A549 (cell line): ENCODE measurements at regions not wholly inside any gene's neighbourhood (a gene's known extent, or its start where the extent isn't known, plus 50 kb on each side); places are given as distances from the start of the nearest gene placed in this dataset.

Source experiments
- CEBPB ChIP-seq, 2 experiments: fragments of >200 bp in 1 of 2; sonication (Bioruptor Twin) in 1 of 2; formaldehyde crosslinking in 1 of 2; IDR thresholded peaks; 2 replicates each; pipeline ENCODE4 v1.6.1; 2012 to 2016
- CHD2 ChIP-seq: fragments of 150-350 bp; IDR thresholded peaks from 2 replicates; pipeline ENCODE4 v1.6.1; 2014; ENCODE audit warnings: low read length; ENCODE audit not compliant: partially characterized antibody
- HDAC2 ChIP-seq: fragments of 200-600 bp; sonication (generic); IDR thresholded peaks from 2 replicates; pipeline ENCODE4 v1.6.1; 2016
- MYC ChIP-seq: IDR thresholded peaks from 2 replicates; pipeline ENCODE4 v1.6.1; 2012; ENCODE audit warnings: mild to moderate bottlenecking, inconsistent platforms, low read length, improper control_type of control experiment, borderline replicate concordance
- NFE2L2 ChIP-seq: fragments of 150-350 bp; conservative IDR thresholded peaks from 2 replicates; pipeline ENCODE4 v1.6.1; 2014; ENCODE audit warnings: low read length
- POLR2A ChIP-seq: IDR thresholded peaks from 2 replicates; pipeline ENCODE4 v1.6.1; 2012; ENCODE audit warnings: mild to moderate bottlenecking, low read length
- POLR2AphosphoS2 ChIP-seq: conservative IDR thresholded peaks from 2 replicates; pipeline ENCODE4 v1.6.1; 2012; ENCODE audit warnings: low read length, improper control_type of control experiment, inconsistent platforms
- RNF2 ChIP-seq: fragments of 200-600 bp; sonication (generic); IDR thresholded peaks from 2 replicates; pipeline ENCODE4 v1.6.1; 2016; ENCODE audit warnings: low read depth, mild to moderate bottlenecking, antibody characterized with exemption, moderate library complexity, borderline replicate concordance
- ZFP36 ChIP-seq: fragments of 450-650 bp; IDR thresholded peaks from 2 replicates; pipeline ENCODE4 v1.6.1; 2014; ENCODE audit warnings: borderline replicate concordance; ENCODE audit not compliant: partially characterized antibody
- TF ChIP-seq, protein P1 (sequence below): fragments of >200 bp; sonication (Bioruptor Twin); formaldehyde crosslinking; IDR thresholded peaks from 3 replicates; pipeline ENCODE4 v1.6.1; 2016
- TF ChIP-seq, protein P2 (sequence below): IDR thresholded peaks from 2 replicates; pipeline ENCODE4 v1.6.1; 2012
- TF ChIP-seq, protein P3 (sequence below): fragments of 450-650 bp; IDR thresholded peaks from 2 replicates; pipeline ENCODE4 v1.6.1; 2014; ENCODE audit warnings: antibody characterized with exemption
- TF ChIP-seq, protein P4 (sequence below): fragments of >200 bp; sonication (Bioruptor Twin); formaldehyde crosslinking; IDR thresholded peaks from 3 replicates; pipeline ENCODE4 v1.5.1; 2016
- TF ChIP-seq, protein P5 (sequence below): fragments of 200-600 bp; sonication (generic); IDR thresholded peaks from 2 replicates; pipeline ENCODE4 v1.6.1; 2016; ENCODE audit warnings: antibody characterized with exemption, mild to moderate bottlenecking, moderate library complexity

DNA sequence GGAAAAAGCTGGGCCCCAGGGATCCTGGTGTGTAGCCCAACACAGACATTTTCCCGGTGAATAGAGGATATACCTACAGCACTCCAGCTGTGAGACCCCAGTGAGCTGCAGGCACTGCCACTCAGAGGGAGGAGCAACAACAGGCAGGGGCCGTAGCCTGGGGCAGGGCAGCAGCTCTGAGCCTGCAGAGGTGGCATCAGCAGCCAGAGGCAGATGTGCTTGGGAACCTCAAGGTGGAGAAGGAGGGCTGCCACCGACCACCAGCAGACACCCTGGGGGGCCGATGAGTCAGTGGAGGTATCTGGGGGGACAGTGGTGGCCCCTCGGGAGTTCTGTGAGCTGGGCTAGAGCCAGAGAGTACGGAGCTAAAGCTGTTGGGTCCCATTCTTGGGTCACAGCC is 110.2 kb upstream of the GDF10 start:
- TF ChIP-seq RNF2 (no peak), POLR2A (no peak), CHD2 (no peak), POLR2AphosphoS2 (no peak), ZFP36 (no peak), HDAC2 (no peak), MYC (no peak), CEBPB (IDR thresholded peaks at IDR 0.05) (no peak), NFE2L2 (no peak)
- TF ChIP-seq, protein P1, sequence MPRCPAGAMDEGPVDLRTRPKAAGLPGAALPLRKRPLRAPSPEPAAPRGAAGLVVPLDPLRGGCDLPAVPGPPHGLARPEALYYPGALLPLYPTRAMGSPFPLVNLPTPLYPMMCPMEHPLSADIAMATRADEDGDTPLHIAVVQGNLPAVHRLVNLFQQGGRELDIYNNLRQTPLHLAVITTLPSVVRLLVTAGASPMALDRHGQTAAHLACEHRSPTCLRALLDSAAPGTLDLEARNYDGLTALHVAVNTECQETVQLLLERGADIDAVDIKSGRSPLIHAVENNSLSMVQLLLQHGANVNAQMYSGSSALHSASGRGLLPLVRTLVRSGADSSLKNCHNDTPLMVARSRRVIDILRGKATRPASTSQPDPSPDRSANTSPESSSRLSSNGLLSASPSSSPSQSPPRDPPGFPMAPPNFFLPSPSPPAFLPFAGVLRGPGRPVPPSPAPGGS, result no peak
- TF ChIP-seq, protein P2, sequence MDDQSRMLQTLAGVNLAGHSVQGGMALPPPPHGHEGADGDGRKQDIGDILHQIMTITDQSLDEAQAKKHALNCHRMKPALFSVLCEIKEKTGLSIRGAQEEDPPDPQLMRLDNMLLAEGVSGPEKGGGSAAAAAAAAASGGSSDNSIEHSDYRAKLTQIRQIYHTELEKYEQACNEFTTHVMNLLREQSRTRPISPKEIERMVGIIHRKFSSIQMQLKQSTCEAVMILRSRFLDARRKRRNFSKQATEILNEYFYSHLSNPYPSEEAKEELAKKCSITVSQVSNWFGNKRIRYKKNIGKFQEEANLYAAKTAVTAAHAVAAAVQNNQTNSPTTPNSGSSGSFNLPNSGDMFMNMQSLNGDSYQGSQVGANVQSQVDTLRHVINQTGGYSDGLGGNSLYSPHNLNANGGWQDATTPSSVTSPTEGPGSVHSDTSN, result no peak
- TF ChIP-seq, protein P3, sequence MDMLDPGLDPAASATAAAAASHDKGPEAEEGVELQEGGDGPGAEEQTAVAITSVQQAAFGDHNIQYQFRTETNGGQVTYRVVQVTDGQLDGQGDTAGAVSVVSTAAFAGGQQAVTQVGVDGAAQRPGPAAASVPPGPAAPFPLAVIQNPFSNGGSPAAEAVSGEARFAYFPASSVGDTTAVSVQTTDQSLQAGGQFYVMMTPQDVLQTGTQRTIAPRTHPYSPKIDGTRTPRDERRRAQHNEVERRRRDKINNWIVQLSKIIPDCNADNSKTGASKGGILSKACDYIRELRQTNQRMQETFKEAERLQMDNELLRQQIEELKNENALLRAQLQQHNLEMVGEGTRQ, result no peak
- TF ChIP-seq, protein P4, sequence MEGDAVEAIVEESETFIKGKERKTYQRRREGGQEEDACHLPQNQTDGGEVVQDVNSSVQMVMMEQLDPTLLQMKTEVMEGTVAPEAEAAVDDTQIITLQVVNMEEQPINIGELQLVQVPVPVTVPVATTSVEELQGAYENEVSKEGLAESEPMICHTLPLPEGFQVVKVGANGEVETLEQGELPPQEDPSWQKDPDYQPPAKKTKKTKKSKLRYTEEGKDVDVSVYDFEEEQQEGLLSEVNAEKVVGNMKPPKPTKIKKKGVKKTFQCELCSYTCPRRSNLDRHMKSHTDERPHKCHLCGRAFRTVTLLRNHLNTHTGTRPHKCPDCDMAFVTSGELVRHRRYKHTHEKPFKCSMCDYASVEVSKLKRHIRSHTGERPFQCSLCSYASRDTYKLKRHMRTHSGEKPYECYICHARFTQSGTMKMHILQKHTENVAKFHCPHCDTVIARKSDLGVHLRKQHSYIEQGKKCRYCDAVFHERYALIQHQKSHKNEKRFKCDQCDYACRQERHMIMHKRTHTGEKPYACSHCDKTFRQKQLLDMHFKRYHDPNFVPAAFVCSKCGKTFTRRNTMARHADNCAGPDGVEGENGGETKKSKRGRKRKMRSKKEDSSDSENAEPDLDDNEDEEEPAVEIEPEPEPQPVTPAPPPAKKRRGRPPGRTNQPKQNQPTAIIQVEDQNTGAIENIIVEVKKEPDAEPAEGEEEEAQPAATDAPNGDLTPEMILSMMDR, result no peak
- TF ChIP-seq, protein P5, sequence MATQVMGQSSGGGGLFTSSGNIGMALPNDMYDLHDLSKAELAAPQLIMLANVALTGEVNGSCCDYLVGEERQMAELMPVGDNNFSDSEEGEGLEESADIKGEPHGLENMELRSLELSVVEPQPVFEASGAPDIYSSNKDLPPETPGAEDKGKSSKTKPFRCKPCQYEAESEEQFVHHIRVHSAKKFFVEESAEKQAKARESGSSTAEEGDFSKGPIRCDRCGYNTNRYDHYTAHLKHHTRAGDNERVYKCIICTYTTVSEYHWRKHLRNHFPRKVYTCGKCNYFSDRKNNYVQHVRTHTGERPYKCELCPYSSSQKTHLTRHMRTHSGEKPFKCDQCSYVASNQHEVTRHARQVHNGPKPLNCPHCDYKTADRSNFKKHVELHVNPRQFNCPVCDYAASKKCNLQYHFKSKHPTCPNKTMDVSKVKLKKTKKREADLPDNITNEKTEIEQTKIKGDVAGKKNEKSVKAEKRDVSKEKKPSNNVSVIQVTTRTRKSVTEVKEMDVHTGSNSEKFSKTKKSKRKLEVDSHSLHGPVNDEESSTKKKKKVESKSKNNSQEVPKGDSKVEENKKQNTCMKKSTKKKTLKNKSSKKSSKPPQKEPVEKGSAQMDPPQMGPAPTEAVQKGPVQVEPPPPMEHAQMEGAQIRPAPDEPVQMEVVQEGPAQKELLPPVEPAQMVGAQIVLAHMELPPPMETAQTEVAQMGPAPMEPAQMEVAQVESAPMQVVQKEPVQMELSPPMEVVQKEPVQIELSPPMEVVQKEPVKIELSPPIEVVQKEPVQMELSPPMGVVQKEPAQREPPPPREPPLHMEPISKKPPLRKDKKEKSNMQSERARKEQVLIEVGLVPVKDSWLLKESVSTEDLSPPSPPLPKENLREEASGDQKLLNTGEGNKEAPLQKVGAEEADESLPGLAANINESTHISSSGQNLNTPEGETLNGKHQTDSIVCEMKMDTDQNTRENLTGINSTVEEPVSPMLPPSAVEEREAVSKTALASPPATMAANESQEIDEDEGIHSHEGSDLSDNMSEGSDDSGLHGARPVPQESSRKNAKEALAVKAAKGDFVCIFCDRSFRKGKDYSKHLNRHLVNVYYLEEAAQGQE, result no peak
